Ishikawa (cell line): ENCODE measurements at regions not wholly inside any gene's neighbourhood (a gene's known extent, or its start where the extent isn't known, plus 50 kb on each side); places are given as distances from the start of the nearest gene placed in this dataset.

Source experiments
- CEBPB ChIP-seq: IDR thresholded peaks from 2 replicates; pipeline ENCODE4 v1.6.1; 2012
- CREB1 ChIP-seq: IDR thresholded peaks from 2 replicates; pipeline ENCODE4 v1.6.1; 2012; ENCODE audit warnings: low read depth
- EP300 ChIP-seq: IDR thresholded peaks from 2 replicates; pipeline ENCODE4 v1.6.1; 2012; ENCODE audit warnings: borderline replicate concordance
- FOXM1 ChIP-seq: IDR thresholded peaks from 2 replicates; pipeline ENCODE4 v1.6.1; 2012; ENCODE audit warnings: low read depth, borderline replicate concordance
- NFIC ChIP-seq: IDR thresholded peaks from 2 replicates; pipeline ENCODE4 v1.6.1; 2012
- RAD21 ChIP-seq: IDR thresholded peaks from 2 replicates; pipeline ENCODE4 v1.6.1; 2012; ENCODE audit warnings: low read depth
- TAF1 ChIP-seq: IDR thresholded peaks from 2 replicates; pipeline ENCODE4 v1.6.1; 2012; ENCODE audit warnings: low read depth, mild to moderate bottlenecking
- TCF12 ChIP-seq: IDR thresholded peaks from 2 replicates; pipeline ENCODE4 v1.6.1; 2012; ENCODE audit warnings: low read depth
- TEAD4 ChIP-seq: IDR thresholded peaks from 2 replicates; pipeline ENCODE4 v1.6.1; 2012
- YY1 ChIP-seq: IDR thresholded peaks from 2 replicates; pipeline ENCODE4 v1.6.1; 2012; ENCODE audit warnings: low read depth
- ZBTB7A ChIP-seq: IDR thresholded peaks from 2 replicates; pipeline ENCODE4 v1.6.1; 2012; ENCODE audit warnings: low read depth
- TF ChIP-seq, protein P1 (sequence below): IDR thresholded peaks from 2 replicates; pipeline ENCODE4 v1.6.1; 2012
- TF ChIP-seq, protein P2 (sequence below): IDR thresholded peaks from 2 replicates; pipeline ENCODE4 v1.6.1; 2012; ENCODE audit warnings: low read depth, mild to moderate bottlenecking

DNA sequence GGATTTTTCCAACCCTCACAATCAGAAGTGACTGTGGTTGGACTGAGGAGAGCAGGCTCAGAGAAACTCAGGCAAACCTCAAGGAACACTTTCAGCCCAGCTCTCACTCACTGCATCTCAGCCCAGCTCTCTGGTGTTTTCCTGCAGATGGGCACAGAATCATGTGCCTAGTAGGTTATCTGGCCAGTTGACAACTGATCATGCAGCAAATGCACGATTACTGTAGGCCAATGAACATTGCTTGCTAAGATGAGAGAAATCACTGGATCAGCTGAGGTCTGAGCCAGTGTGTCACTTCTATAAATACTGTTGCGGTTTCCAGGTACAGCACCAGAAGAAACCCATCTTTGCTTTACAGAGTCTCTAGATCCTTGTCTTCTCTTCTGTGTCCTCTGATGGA is 540.5 kb downstream of the CD83 start:
- TF ChIP-seq EP300, result no peak
- TF ChIP-seq TAF1, result no peak
- TF ChIP-seq, protein P1, sequence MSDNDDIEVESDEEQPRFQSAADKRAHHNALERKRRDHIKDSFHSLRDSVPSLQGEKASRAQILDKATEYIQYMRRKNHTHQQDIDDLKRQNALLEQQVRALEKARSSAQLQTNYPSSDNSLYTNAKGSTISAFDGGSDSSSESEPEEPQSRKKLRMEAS, result no peak
- TF ChIP-seq YY1, result no peak
- TF ChIP-seq ZBTB7A, result no peak
- no peak for TF ChIP-seq TCF12
- TF ChIP-seq RAD21, result no peak
- TF ChIP-seq, protein P2, sequence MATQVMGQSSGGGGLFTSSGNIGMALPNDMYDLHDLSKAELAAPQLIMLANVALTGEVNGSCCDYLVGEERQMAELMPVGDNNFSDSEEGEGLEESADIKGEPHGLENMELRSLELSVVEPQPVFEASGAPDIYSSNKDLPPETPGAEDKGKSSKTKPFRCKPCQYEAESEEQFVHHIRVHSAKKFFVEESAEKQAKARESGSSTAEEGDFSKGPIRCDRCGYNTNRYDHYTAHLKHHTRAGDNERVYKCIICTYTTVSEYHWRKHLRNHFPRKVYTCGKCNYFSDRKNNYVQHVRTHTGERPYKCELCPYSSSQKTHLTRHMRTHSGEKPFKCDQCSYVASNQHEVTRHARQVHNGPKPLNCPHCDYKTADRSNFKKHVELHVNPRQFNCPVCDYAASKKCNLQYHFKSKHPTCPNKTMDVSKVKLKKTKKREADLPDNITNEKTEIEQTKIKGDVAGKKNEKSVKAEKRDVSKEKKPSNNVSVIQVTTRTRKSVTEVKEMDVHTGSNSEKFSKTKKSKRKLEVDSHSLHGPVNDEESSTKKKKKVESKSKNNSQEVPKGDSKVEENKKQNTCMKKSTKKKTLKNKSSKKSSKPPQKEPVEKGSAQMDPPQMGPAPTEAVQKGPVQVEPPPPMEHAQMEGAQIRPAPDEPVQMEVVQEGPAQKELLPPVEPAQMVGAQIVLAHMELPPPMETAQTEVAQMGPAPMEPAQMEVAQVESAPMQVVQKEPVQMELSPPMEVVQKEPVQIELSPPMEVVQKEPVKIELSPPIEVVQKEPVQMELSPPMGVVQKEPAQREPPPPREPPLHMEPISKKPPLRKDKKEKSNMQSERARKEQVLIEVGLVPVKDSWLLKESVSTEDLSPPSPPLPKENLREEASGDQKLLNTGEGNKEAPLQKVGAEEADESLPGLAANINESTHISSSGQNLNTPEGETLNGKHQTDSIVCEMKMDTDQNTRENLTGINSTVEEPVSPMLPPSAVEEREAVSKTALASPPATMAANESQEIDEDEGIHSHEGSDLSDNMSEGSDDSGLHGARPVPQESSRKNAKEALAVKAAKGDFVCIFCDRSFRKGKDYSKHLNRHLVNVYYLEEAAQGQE, result no peak
- no peak for TF ChIP-seq NFIC
- no peak for TF ChIP-seq FOXM1
- TF ChIP-seq CEBPB, result no peak
- TF ChIP-seq TEAD4, result no peak
- no peak for TF ChIP-seq CREB1
